DMS114 treated with DMSO at 0.1 percent for 48 hours (cell line): ENCODE measurements at regions not wholly inside any gene's neighbourhood (a gene's known extent, or its start where the extent isn't known, plus 50 kb on each side); places are given as distances from the start of the nearest gene placed in this dataset.
A peak's percentile ranks its signal among the peaks of the same experiment; 100 is the strongest.

ENCODE experiments used
- DNase-seq: peaks from one replicate; lab custom pipeline; 2025; ENCODE audit not compliant: unreplicated experiment; lab: John Stamatoyannopoulos, UW

DNA sequence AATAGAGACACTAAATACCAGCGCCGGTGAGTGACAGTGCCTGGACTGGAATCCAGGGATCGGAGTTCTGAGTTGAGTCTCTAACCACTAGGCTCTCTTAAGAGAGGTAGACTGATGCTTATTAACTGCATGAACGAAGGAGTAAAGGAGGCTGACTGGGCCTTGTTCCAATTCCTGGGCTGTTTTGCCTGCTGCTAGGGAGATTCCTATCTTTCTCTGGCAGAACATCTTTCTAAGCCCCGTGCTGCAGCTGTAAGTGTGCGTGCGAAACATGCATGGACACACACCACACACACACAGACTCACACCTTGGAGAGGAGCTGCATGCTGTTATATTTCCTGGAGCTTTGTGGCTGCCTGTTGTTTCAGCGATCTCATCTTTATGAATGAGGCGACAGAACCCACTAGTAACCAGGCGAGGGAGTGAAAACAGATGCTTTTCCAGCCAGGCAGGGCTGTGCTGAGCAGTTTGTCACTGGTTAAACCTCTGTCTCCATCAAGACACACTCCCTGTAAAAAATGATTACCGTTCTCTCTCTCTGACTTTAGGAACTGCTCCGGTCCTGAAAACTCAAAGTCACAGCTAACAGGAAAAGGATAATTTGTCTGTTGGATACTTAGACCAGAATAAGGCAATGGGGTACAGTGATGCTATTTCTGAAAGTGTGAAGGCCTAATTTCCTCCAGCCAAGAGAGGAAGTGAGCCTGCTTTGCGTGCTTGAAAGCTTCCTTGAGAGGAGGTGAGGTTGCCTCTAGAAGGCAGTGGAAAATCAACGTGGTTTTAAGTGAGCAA lies 157.4 kb upstream of the ZNF217 start:
- DNase-seq = no peak

DNA sequence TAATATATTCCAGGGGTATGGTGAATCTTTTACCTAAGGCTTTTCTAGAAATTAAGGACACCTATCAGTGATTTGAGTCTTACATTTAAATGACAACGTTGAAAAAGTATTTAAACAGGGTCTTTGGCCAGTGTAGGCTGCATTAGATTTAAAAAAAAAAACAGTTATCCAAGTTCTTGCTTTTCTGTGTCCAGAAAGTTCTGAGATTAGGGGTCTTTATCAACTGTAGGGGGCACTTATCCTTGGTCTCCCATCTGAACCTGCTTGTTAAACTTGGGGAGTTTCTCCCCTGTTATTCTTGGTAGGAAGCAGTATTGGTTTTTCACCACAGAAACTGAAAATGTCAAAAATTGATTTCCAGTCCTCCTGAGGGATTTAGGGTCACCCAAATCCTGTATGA lies 155.9 kb upstream of the ZNF217 start:
- no peak for DNase-seq

DNA sequence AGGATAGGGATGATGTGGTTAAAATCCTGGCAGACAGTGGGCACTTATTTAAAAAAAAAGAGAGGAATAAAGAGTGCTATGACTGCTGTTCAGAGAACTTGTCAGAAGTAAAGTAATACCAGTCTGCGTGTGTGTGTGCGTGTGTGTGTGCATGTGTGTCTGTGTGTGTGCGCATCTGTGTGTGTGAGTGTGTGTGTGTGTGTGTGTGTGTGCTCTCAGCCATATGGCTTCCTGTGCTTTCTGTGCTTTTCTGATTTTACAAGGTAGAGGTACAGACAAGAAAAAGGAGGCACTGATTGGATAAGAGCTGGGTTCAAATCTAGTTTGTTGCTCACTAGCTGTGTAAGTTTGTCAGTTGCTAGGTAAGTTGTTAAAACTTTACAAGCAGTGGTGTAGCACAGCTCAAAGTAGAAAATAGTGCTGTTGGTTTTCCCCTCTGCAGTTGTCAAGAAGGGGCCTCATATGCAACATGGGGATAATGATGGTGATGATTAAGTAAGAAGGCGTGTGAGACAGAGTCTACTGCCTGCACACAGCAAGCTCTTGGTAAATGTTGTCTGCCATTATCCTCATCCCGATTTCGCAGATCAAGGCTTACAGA lies 155.3 kb upstream of the ZNF217 start:
- DNase-seq = no peak

DNA sequence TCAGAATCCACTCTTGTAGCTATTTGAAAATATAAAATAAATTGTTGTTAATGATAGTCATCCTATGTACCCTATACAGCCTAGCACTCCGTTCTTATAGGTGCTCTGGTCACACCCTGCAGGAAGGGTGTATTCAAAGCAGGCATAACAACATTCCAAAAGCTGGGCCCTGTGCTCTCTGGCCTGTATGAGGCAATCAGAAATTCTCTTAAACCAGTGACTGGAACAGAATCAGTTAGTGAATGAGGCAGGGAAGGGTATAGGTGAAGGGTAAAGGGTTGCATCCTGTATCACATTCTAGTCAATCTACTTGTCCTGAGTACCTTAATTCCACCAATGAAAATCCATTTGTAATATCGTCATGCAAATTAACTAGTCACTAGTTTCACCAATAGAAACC lies 154.5 kb upstream of the ZNF217 start:
- DNase-seq = no peak

DNA sequence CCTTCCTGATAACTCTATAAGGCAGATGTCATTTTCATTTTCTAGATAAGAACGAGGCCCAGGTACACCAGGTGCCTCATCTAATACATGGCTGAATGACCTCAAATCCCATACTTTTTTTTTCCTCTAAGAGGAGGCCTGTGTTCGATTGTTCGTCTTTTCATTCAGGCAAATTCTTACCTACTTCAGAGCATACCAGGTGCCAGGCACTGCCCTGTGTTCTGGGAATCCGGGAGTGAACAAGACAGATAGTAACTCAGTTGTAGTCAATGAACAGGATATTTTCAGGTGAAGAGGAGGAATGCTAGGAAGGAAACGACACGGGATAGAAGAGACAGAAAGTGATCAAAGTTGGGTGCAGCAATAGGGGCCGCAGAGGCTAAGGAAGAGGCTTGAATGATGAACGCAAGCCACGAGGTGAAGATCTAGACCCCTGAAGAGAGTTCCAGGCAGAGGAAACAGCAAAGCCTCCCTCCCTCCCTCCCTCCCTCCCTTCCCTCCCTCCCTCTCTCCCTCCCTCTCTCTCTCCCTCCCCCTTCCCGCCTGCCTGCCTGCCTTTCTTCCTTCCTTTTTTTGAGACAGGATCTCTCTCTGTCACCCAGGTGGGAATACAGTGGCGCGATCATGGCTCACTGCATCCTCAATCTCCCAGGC lies 150.1 kb upstream of the ZNF217 start:
- DNase-seq = no peak

DNA sequence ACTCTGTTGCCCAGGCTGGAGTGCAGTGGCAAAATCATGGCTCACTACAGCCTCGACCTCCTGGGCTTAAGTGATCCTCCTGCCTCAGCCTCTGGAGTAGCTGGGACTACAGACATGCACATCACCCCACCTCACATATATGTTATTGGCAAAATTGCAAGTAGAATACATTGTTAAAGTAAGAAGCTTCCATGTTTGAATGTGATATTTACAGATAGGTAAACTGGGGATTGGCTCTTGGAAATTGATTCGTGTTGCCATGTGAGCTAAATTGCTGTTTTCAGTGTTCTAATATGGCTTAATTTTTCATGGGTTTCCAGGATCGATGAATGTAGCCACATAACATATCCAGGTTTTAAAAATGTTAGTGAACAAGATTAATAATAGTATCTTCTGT lies 149.0 kb upstream of the ZNF217 start:
- no peak for DNase-seq

DNA sequence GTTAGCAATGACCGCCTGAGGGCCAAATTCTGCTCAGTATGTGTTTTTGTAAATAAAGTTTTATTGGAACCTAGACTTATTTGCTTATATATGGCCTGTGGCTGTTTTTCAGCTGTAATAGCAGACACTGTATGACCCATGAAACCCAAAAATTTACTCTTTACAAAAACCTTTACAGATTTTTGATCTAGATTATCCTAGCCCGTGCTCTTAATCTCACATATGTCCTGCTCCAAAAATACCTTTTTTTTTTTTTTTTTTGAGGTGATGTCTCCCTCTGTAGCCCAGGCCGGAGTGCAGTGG lies 148.0 kb upstream of the ZNF217 start:
- DNase-seq = no peak

DNA sequence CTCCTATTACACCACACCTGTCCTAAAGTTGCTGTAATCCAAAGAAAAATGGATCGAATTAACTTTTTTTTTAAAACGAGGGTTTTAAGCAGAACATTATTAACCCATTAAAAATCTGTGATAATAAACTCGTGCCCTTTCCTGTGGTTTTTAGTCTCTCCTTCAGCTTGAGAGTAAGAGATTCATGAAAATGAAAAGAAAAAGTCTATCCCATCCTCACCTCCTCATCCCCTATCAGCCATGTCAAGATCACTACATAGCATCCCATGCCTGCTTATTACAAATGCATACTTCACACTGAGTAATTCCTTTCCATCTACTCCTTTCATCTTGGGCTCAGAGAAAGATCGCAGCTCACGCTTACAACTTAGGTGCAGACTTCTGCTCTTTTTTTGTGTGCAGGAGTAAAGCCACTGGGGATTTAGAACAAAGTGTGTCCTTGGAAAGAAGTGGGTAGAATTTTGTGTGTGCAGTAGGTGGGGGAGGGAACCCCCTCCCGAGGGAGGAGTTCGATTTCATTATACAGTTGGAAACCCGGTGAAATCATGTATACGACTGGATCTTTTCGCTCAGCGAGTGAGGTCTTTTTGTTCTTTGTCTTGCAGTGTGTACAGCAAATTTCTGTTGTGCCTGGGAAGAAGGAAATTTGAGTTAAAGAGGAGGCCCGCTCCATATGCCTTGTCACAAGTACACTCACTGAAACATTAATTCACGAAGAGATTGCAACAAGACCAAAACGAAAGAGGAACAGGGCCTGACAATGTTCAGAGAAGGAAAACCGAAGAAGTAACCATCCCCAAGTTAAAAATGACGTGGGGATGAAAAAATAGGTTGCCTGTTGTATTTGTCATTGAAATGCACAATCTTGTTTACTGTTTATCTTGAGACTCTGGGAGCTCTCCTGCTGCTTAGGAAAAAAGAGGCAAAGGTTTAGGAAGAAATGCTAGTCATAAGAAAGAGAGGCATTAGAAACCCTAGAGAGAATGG lies 146.5 kb upstream of the ZNF217 start:
- peak; percentile 87 for DNase-seq

DNA sequence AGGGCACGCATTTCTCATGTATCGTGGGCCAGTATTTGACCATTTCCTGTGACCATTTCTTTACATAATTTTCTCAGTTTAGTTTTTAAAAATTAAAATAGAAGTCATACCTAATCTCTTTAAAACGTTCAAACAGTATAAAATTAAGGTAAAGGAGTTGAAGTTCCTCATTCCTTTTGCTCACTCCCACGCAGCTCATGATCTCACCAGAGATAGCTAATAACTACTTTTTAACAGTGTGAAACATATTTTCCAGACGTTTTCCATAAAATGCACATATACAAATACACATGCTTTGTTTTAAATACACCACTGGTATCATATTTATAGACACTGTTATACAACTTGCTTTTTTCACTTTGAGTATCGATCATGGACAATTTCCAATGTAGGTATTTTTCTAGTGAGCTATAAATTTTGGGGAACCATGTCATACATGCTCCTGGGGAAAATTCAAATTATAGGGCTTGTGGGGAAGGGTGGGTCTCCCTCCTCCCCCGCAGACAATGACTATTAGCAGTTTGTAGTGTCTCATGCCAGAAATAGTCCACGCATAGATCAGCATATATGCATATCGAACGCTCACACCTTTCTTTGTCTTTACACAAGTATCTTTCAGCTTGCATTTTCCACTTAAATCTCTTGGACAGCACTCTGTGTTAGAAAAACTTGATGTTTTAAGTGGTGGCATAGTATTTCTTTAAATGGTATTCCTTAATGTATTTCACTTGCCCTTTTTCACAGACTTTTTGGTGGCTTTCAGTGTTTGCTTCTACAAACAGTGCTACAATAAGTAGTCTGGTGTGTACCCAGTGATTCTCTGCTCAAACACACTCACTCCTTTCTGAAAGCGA lies 145.5 kb upstream of the ZNF217 start:
- peak; percentile 87 for DNase-seq

DNA sequence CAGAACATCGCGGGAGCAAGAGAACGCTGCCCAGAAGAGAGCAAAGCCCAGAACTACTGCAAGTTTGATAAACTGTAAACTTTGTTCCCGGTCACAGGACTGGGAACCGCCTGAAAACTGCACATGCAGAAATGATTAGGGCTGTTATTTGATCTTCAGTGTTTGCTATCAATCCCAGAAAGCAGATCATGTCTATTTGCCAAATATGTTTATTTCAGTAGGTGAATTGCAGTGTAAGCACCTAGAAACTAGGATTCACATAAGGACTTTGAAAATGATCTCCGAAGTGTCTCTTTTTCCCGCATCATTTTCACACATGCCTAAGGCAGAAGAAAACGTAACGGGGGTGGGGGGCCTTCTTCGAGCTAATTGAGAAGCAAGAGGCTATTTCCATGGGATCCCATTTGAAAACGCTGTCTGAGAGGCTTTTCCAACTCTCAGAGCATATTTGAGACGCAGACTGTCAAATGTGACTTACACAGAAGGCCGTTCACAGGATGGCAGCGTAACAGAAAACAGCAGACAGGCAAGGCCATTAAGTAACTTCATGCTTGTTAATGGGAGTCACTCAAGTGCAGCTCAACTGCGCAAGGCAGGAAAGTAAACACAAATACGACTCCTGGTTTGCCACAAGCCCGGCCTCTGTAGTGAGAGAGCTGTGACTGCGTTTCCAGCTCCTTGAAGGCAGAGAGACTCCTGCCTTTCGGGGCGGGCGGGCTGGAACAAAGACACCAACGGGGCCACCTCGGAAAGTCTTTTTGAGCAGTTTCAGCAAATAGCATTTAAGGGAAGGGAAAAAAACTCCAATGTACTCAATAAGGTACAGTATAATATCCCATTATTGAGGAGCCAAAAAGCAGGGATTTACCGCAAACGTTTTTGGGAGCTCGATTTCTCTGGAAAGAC lies 144.7 kb upstream of the ZNF217 start:
- DNase-seq = peak; percentile 92

DNA sequence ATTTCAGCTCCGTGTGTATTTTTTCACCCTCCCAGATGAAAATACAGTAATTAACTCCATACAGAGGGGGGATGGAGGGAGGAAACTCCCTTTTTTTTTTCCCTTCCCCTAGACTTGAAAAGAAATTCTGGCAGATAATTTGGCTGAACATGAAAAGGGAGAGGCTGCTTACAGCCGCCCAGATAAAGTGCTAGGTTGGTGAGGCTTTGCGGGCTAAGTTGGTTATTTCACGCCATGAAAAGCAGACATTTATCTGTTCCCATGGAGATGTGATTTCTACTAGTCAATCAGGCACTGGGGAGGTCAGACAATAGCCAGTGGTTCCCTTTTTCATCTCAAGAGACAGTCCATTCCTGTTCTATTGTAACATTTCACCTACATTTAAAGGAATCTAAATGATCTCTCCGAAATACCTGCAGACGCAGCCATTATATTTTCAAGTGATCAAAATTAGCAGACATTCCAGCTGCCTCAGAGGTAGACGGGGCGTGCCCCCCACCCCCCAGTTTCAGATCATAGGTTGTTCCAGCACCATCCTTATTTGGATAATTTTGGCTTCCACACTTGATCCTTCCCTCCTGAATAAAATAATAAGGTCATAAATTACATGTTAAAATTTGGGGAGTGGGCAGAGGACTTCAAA lies 143.9 kb upstream of the ZNF217 start:
- peak; percentile 84 for DNase-seq

DNA sequence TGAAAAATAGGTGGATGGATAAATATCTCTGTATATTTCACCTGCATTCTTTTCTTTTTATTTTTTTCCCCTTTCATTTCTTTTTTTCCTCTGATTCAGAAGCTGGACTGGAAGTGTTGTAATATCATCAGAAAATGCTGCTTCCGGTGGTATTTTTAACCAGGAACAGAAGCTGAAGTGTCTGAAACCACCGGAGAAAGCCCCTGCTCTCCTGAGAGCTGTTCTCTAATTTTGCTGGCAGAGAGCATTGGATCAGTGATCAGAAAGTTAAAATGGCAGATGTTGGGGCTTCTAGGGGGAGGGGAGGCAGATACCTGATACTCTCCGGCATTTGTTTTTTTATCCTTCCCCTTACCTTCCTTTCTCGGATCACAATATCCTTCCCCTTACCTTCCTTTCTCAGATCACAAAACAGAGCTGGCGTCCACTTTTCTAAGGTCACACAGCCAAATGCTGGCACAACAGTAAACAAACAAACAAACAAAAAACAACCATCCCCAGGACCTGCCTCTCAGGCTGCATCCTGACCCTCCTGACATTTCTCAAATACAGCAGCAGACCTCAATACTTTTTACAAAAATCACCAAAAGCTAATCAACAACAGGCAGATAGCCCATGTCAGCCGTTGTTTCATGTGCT lies 143.2 kb upstream of the ZNF217 start:
- DNase-seq = peak; percentile 80

DNA sequence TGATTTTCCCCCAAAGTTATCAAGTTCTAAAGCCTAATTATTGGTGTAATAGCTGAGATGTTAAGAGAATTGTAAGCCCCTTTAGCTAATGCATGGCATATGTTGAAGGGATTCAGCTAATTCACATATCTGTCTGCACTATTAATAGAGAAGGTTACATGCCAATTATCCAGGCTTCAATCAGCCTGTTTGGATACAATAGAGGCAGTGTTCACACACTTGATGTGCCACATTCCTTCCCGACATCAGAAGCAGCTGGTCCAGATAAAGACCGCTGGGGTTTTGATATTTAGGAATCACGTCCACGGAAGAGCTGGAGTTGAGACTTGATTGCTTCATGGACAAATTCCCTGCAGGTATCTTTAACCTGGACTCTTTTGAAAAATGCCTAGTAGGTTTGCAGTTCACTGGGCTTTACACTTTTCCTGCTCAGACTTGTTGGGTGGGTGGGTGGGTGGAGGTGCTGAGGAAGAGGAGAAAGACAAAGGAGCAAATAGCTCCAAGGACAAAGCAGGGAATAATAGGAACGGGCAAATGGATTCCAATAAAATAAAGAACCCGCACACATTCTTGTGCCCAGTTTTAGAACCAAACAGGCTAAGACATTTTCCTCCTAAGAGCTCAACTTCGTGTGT lies 142.6 kb upstream of the ZNF217 start:
- DNase-seq = peak; percentile 93

DNA sequence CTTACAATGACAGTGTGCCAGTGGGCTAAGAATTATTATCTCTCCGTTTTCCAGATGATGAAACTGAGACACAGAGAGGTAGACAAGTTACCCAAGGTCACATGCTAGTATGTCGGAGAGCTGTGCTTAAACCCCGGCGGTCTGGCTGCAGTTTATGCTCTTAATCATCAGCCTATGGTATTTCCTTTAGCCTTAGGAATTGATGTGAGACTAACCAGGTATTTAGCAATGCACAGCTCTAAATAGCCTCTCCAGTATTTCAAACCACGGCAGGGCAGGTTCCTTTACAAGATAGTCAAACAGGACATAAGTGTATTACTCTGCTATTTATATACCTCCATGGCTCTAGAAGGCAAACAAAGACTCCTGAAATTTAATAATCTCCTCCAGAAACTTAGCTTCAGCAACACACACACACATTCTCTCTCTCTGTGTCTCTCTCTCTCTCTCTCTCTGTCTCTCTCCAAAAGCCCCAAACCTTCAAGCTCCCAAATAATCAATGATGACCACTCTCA lies 142.0 kb upstream of the ZNF217 start:
- peak; percentile 93 for DNase-seq

DNA sequence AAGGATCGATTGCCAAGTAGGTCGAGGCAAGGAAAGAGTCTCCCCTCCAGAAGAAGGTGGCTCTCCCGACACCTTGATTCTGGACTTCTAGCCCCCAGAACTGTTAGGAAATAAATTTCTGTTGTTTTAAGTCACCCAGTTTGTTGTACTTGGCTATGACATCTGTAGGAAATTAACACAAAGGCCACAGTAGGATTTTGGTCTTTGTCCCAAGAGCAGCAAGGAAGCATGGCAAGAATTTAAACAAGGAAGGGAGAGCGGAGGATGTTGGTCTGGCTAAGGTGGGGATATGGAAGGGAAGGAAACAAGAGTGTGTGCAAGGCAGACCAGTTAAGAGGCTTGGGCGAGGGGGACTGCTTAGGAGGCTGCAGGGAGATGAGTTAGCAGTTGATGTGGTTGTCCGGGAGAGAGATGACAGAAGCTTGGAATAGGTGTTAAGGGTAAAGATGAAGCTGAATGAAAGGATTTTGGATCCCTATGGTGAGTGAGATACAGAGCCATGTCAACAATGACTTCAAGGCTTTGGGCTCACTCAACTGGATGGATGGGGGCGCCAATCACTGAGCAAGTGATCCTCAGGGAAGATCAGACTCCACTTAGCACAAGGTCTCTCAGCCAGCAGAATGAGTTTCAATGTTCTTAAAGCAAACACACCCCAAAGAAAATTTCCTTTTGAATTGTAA lies 140.5 kb upstream of the ZNF217 start:
- DNase-seq = no peak

DNA sequence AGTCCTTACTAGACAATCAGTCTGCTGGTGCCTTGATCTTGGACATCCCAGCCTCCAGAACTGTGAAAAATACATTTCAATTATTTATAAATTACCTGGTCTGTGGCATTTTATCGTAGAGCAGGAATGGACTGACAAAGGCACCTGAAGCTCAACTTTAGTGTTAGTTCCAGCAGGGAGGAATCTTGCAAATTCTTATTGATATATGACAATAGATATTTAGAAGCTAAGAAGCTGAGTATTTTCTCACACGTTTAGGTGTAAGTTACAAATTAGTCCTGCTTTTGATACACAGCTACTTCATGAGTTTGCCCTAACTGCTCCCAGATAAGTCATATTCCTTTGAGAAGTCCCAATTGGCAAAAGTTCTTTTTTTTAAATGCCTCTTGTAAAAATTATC lies 138.0 kb upstream of the ZNF217 start:
- DNase-seq = no peak

DNA sequence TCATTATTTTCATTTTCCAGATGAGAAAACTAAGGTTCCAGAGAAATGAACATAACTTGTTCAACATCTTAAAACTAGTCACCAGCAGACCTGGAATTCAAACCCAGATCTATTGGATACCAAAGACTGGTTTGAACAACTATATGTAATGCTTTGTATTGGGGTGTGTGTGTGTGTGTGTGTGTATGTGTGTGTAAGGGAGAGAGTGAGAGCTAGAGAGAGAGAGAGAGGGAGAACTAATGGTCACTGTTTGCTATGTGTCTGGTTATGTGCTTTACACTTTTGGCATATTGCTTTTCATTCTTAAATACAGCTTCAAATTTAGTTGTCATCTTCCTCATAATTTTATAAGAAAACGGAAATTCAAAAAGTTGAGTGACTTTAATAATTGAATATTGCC lies 134.7 kb upstream of the ZNF217 start:
- no peak for DNase-seq
